D721Med (cell line): ENCODE measurements at regions not wholly inside any gene's neighbourhood (a gene's known extent, or its start where the extent isn't known, plus 50 kb on each side); places are given as distances from the start of the nearest gene placed in this dataset.

Experiments used
- DNase-seq: peaks from one replicate; pipeline ENCODE4 v3.0.0; 2011; ENCODE audit warnings: low spot score; ENCODE audit not compliant: insufficient read length
- FAIRE-seq: peaks from 2 replicates; lab custom pipeline; 2011; peaks lifted over from hg19 to GRCh38; lab: Jason Lieb, UNC
- TF ChIP-seq, protein P1 (sequence below): IDR thresholded peaks from 2 replicates; pipeline ENCODE4 v1.5.1; 2012; ENCODE audit warnings: mild to moderate bottlenecking, control low read depth; ENCODE audit not compliant: insufficient read depth; ENCODE audit errors: missing control alignments

DNA sequence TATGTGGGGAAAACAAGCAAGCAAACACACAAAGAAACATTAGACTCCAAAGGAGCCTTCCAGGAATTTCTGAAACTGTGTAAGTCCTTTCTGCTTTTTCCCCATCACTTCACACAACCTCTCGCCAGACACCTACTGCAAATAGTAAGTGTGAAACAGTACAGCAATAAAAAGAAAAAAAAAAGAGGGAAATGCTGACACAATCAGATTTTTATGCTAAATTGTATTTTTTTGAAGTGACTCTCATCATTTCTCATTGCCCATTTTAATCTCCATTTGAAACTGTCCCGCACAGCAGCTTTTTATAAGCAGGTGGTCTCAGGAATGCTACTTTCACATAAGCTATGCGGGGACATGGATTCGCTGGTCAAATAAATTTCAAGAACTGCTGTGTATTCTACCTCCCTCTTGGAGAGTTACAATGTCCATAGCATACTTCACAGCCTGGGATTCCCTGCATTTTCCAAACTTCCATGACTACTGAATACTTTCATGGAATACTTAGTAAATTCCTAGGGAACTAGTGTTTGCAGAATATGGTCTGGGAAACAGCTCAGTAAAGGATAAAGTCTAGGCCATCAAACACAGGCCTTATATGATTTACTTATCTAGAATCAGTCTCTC lies 139.9 kb upstream of the TSHZ2 start:
- TF ChIP-seq, protein P1, sequence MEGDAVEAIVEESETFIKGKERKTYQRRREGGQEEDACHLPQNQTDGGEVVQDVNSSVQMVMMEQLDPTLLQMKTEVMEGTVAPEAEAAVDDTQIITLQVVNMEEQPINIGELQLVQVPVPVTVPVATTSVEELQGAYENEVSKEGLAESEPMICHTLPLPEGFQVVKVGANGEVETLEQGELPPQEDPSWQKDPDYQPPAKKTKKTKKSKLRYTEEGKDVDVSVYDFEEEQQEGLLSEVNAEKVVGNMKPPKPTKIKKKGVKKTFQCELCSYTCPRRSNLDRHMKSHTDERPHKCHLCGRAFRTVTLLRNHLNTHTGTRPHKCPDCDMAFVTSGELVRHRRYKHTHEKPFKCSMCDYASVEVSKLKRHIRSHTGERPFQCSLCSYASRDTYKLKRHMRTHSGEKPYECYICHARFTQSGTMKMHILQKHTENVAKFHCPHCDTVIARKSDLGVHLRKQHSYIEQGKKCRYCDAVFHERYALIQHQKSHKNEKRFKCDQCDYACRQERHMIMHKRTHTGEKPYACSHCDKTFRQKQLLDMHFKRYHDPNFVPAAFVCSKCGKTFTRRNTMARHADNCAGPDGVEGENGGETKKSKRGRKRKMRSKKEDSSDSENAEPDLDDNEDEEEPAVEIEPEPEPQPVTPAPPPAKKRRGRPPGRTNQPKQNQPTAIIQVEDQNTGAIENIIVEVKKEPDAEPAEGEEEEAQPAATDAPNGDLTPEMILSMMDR, result no peak
- FAIRE-seq, result no peak
- no peak for DNase-seq

DNA sequence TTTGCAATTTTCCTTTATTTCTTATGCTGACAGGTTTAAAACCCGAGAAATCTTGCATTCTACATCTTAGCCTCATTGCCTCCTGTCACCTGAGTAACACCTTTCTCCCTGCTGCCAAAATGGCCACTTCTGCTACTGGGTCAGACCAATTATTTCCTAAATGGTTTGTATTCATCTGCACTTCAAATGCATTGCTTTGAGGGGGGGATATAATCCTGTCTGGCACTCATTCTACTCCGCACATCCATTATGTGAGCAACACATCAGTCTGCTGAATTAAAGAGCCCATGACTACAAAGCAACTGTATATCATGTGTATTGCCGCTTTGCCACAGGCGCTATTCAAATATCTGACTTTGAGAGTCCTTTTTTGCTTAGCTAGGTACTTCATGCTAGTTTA lies 141.6 kb upstream of the TSHZ2 start:
- DNase-seq, result no peak
- TF ChIP-seq, protein P1, result no peak
- no peak for FAIRE-seq

DNA sequence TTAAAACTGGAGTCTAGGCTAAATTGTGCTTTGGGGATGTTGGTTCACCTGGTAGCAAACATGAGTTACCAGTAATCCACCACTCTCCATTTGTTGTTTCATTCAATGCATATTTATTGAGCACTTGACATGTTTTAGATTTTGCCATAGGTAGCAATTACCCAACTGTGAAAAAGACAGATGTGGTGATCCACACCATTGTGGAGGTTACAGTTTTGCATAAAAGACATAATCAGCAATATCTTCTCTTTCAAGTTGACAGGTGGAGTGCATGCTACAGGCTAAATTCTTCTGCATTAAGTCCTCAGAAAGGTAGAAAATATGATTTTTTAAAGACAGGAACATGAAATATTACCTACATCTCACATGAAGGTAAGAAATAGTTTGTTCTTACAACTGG lies 143.0 kb upstream of the TSHZ2 start:
- DNase-seq, result no peak
- FAIRE-seq, result no peak
- TF ChIP-seq, protein P1, result no peak

DNA sequence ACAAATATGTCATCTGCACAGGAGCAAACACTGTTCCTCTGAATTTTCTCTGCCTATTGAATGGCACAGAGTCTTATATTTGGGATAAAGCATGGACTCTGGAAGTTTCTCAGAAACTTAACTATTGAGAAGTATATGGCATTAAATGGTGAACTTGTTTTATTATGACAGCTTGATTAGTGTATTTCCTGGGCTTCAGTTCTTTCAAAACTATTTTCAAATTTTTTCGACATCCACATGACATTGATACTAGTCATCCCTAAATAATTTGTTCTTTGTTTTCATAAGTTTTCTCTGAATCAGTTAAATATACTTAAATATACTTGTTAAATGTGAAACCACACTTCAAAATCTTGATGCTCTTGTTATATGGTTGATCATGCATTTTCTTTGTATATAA lies 144.0 kb upstream of the TSHZ2 start:
- DNase-seq (no peak), FAIRE-seq (no peak)
- TF ChIP-seq, protein P1, result no peak

DNA sequence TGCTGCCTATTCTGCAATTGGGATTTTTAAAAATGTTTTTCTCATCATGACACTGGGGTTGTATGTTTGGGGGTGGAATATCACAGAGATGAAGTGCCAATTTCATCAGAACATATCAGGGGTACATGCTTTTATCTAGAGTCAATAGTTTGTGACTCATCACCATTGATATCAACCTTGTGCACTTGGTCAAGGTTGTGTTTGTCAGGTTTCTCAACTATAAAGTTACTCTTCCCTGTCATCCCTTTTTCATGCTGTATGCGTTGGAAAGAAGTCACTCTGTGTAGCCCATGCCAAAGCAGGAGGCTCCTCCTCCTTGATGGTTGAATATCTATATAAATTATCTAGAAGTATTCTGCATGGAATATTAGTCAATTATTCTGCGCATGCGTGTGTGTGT lies 145.4 kb upstream of the TSHZ2 start:
- DNase-seq (no peak), FAIRE-seq (no peak)
- TF ChIP-seq, protein P1, result no peak

DNA sequence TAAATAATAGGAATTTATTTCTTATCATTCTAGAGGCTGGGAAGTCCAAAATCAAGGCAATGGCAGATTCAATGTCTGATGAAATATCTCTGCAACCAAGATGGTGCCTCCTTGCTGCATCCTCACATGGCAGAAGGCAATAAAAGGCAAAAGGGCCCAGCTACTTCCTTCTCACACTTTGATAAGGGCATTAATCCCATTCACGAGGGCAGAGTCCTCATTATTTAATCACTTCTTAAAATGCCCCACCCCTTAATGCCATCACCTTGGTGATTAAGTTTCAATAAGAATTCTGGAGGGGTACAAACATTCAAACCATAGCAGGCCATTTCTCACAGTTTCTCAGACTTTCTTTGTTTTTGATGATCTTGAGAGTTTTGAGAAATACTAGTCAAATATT lies 145.8 kb upstream of the TSHZ2 start:
- FAIRE-seq (no peak), DNase-seq (no peak)
- TF ChIP-seq, protein P1, result no peak

DNA sequence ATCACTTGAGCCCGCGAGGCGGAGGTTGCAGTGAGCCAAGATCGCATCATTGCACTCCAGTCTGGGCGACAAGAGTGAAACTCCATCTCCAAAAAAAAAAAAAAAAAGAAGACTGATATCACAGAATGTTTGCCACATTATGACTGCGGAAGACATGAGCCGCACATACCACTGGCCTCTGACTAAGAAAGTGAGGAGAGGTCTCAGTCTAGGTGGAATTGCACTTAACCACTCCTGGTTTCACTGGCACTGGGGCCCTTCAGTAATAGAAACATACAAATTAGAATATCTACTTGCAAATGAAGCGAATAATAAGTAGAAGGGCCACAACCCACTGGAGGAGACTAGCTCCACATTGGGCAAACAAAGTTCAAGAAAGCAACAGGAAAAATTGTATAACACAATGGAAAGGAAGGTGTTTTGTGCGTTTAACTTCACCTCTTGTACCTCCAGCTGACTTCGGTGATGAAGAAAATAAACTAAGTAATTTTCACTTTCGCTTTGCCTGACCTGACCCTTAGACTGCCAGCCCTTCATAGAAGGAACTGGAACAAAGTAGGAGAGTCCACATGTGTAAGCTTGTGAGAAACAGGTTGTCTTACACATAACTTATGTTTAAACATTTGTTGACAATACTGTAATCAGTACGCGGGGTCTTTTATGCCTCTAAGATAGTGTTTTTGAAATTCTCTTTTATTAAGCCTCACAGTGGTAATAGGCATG lies 147.5 kb upstream of the TSHZ2 start:
- FAIRE-seq (no peak), DNase-seq (no peak)
- TF ChIP-seq, protein P1, result no peak
